SK-N-MC (cell line): ENCODE measurements at regions not wholly inside any gene's neighbourhood (a gene's known extent, or its start where the extent isn't known, plus 50 kb on each side); places are given as distances from the start of the nearest gene placed in this dataset.

Source experiments
- DNase-seq: peaks from one replicate; pipeline ENCODE4 v3.0.0-alpha.2; 2011; ENCODE audit warnings: low read depth, low spot score
- H3K27ac ChIP-seq: fragments of 200-600 bp; sonication (generic); 2 replicates; pipeline ENCODE4 v1.5.1; 2016; ENCODE audit warnings: mixed run types
- H3K36me3 ChIP-seq: fragments of 200-600 bp; sonication (generic); 2 replicates; pipeline ENCODE4 v1.6.1; 2017; ENCODE audit warnings: antibody characterized with exemption, low read length, mixed read lengths; ENCODE audit not compliant: insufficient read depth
- H3K4me3 ChIP-seq: fragments of 200-600 bp; sonication (generic); 2 replicates; pipeline ENCODE4 v1.5.1; 2016
- H3K9ac ChIP-seq: fragments of 200-600 bp; sonication (generic); 2 replicates; pipeline ENCODE4 v1.8.0; 2017; ENCODE audit warnings: mixed run types, mixed read lengths; ENCODE audit not compliant: insufficient read length
- H3K9me3 ChIP-seq: fragments of 200-600 bp; sonication (generic); 2 replicates; pipeline ENCODE4 v1.6.1; 2017; ENCODE audit warnings: low read depth, mild to moderate bottlenecking, antibody characterized with exemption, low read length, moderate library complexity, mixed read lengths
- EZH2 ChIP-seq: fragments of 200-600 bp; sonication (generic); IDR thresholded peaks from one replicate; pipeline ENCODE4 v1.6.1; 2017; ENCODE audit warnings: antibody characterized with exemption
- FOXP2 ChIP-seq: optimal IDR thresholded peaks from 2 replicates; pipeline ENCODE3; 2011; ENCODE audit warnings: mild to moderate bottlenecking, moderate library complexity; ENCODE audit not compliant: insufficient read depth; ENCODE audit errors: extremely low read length, control extremely low read depth
- POLR2AphosphoS5 ChIP-seq: IDR thresholded peaks from 2 replicates; pipeline ENCODE4 v1.6.1; 2012; ENCODE audit warnings: mild to moderate bottlenecking, low read depth, low read length, borderline replicate concordance

GRCh38 chr13:50451609-50452008 is 391.9 kb downstream of the DLEU7 start:
- Histone ChIP-seq H3K9me3 (no peaks in the 10 kb centered on the region), H3K9ac (no peak overlapping the region), H3K27ac (no peak overlapping the region), H3K4me3 (no peak overlapping the region), H3K36me3 (no peaks in the 10 kb centered on the region)
- no peak for DNase-seq
- TF ChIP-seq EZH2 (no peak), POLR2AphosphoS5 (no peak), FOXP2 (no peak)

GRCh38 chr13:50452028-50452427 is 391.5 kb downstream of the DLEU7 start:
- DNase-seq = no peak
- H3K9me3 ChIP-seq = no peaks in the 10 kb centered on the region
- H3K36me3 ChIP-seq = no peaks in the 10 kb centered on the region
- TF ChIP-seq POLR2AphosphoS5 = no peak
- H3K27ac ChIP-seq = no peak overlapping the region
- no peak overlapping the region for H3K4me3 ChIP-seq
- no peak overlapping the region for H3K9ac ChIP-seq

- no peak overlapping the region for H3K9ac ChIP-seq
- H3K4me3 ChIP-seq = no peak overlapping the region
- no peaks in the 10 kb centered on the region for H3K9me3 ChIP-seq
- H3K27ac ChIP-seq = no peak overlapping the region
- no peaks in the 10 kb centered on the region for H3K36me3 ChIP-seq
- no peak for DNase-seq
- TF ChIP-seq FOXP2 = no peak
- TF ChIP-seq POLR2AphosphoS5 = no peak
- no peak for TF ChIP-seq EZH2
These were observed 390.7 kb downstream of the DLEU7 start for GRCh38 chr13:50452756-50453155.

GRCh38 chr13:50453188-50453587 is 390.3 kb downstream of the DLEU7 start:
- Histone ChIP-seq H3K9ac (no peak overlapping the region), H3K9me3 (no peaks in the 10 kb centered on the region), H3K4me3 (no peak overlapping the region), H3K36me3 (no peaks in the 10 kb centered on the region), H3K27ac (no peak overlapping the region)
- no peak for DNase-seq
- TF ChIP-seq EZH2 = no peak

GRCh38 chr13:50456111-50456510 is 387.4 kb downstream of the DLEU7 start:
- no peak overlapping the region for H3K4me3 ChIP-seq
- TF ChIP-seq FOXP2 = no peak
- no peak overlapping the region for H3K9ac ChIP-seq
- H3K9me3 ChIP-seq = no peaks in the 10 kb centered on the region
- no peak overlapping the region for H3K27ac ChIP-seq
- no peak for DNase-seq
- H3K36me3 ChIP-seq = no peaks in the 10 kb centered on the region

GRCh38 chr13:50457415-50458393 is 385.8 kb downstream of the DLEU7 start:
- H3K9ac ChIP-seq = no peak overlapping the region
- TF ChIP-seq FOXP2 (no peak), POLR2AphosphoS5 (no peak), EZH2 (no peak)
- DNase-seq = no peak
- H3K4me3 ChIP-seq = no peak overlapping the region
- H3K27ac ChIP-seq = no peak overlapping the region
- no peaks in the 10 kb centered on the region for H3K9me3 ChIP-seq
- no peaks in the 10 kb centered on the region for H3K36me3 ChIP-seq

GRCh38 chr13:50459046-50459445 is 384.4 kb downstream of the DLEU7 start:
- H3K9me3 ChIP-seq = no peaks in the 10 kb centered on the region
- DNase-seq = no peak
- TF ChIP-seq POLR2AphosphoS5 (no peak), EZH2 (no peak), FOXP2 (no peak)
- H3K36me3 ChIP-seq = no peaks in the 10 kb centered on the region
- H3K9ac ChIP-seq = no peak overlapping the region
- H3K4me3 ChIP-seq = no peak overlapping the region
- no peak overlapping the region for H3K27ac ChIP-seq

- TF ChIP-seq FOXP2 (no peak), EZH2 (no peak), POLR2AphosphoS5 (no peak)
- no peak overlapping the region for H3K9ac ChIP-seq
- H3K36me3 ChIP-seq = no peaks in the 10 kb centered on the region
- H3K4me3 ChIP-seq = no peak overlapping the region
- H3K27ac ChIP-seq = no peak overlapping the region
- H3K9me3 ChIP-seq = no peaks in the 10 kb centered on the region
- no peak for DNase-seq
These were observed 383.8 kb downstream of the DLEU7 start for GRCh38 chr13:50459658-50460057.

GRCh38 chr13:50460358-50460757 is 383.1 kb downstream of the DLEU7 start:
- Histone ChIP-seq H3K4me3 (no peak overlapping the region), H3K36me3 (no peaks in the 10 kb centered on the region), H3K9ac (no peak overlapping the region), H3K27ac (no peak overlapping the region), H3K9me3 (no peaks in the 10 kb centered on the region)
- TF ChIP-seq EZH2 = no peak
- TF ChIP-seq POLR2AphosphoS5 = no peak
- TF ChIP-seq FOXP2 = no peak
- no peak for DNase-seq
